K562 (cell line): ENCODE measurements at regions not wholly inside any gene's neighbourhood (a gene's known extent, or its start where the extent isn't known, plus 50 kb on each side); places are given as distances from the start of the nearest gene placed in this dataset.

Experiments used
- ATAC-seq: fragments of 200-7000 bp; cut with Tn5 transposase; 3 replicates; pipeline ENCODE4 v1.9.1; 2020; ENCODE audit warnings: moderate library complexity
- BruUV-seq: library from RNA; stranded (reverse); fragments of 400-500 nt; replicated peaks from 2 replicates; lab custom pipeline; 2021; lab: Mats Ljungman, UMichigan
- CTCF ChIA-PET: fragments of 300-600 bp; formaldehyde crosslinking; extraction: SDS; loops from one replicate; lab custom pipeline; 2021; ENCODE audit warnings: low intra/inter-chr PET ratio; lab: Yijun Ruan, JAX
- POLR2A ChIA-PET: fragments of 300-600, 350-650 bp; sonication (Branson Sonifier 250); formaldehyde crosslinking; extraction: SDS; loops from one replicate; lab custom pipeline; 2021; ENCODE audit warnings: antibody characterized with exemption, inconsistent platforms; lab: Yijun Ruan, JAX
- DNase-seq, 4 experiments: peaks; one replicate each; pipeline versions ENCODE4 v3.0.0 to v3.0.0-alpha.2; 2011 to 2018; ENCODE audit warnings: low spot score in 3 of 4, mixed read lengths in 3 of 4; ENCODE audit errors: extremely low read depth in 1 of 4
- FAIRE-seq: peaks from 2 replicates; lab custom pipeline; 2011; peaks lifted over from hg19 to GRCh38; lab: Jason Lieb, UNC
- H2AFZ ChIP-seq: 2 replicates; pipeline ENCODE4 v1.6.0; 2011; ENCODE audit warnings: low read depth, low read length, control low read depth, inconsistent platforms
- H3K27ac ChIP-seq: fragments of 200-600 bp; 3 replicates; pipeline ENCODE4 v1.8.0; 2011; ENCODE audit warnings: low read depth, mild to moderate bottlenecking, control low read depth, inconsistent platforms, low read length, moderate library complexity, mixed read lengths; ENCODE audit errors: extremely low read depth
- H3K27me3 ChIP-seq, 2 experiments: fragments of 300-600 bp in 1 of 2; 2 replicates in 1 of 2; 3 replicates in 1 of 2; pipeline versions ENCODE4 v1.6.0 to v1.8.0; 2011; ENCODE audit warnings: inconsistent platforms in 2 of 2, low read length in 2 of 2, mild to moderate bottlenecking in 1 of 2, mixed read lengths in 1 of 2, moderate library complexity in 1 of 2; ENCODE audit not compliant: control insufficient read depth in 2 of 2, insufficient read depth in 2 of 2
- H3K36me3 ChIP-seq: fragments of 300-600 bp; 3 replicates; pipeline ENCODE4 v1.8.0; 2011; ENCODE audit warnings: mild to moderate bottlenecking, low read length, inconsistent platforms; ENCODE audit not compliant: control insufficient read depth, insufficient read depth
- H3K4me1 ChIP-seq, 2 experiments: fragments of 200-600 bp in 1 of 2; replicated peaks in 1 of 2; 2 replicates in 1 of 2; 3 replicates in 1 of 2; pipeline versions ENCODE4 v1.5.1 to v1.8.0; 2011; ENCODE audit warnings: inconsistent platforms in 2 of 2, low read length in 2 of 2, mild to moderate bottlenecking in 1 of 2, mixed read lengths in 1 of 2, moderate library complexity in 1 of 2; ENCODE audit not compliant: control insufficient read depth in 2 of 2, insufficient read depth in 2 of 2
- H3K4me2 ChIP-seq: 2 replicates; pipeline ENCODE4 v1.6.1; 2011; ENCODE audit warnings: low read length, control low read depth, inconsistent platforms, mixed read lengths; ENCODE audit not compliant: insufficient read depth
- H3K4me3 ChIP-seq: fragments of 200-600 bp; sonication (generic), shearing (Covaris generic); 2 replicates; pipeline ENCODE4 v1.5.1; 2016; ENCODE audit warnings: control low read depth, inconsistent platforms
- H3K79me2 ChIP-seq: fragments of 200-600 bp; 3 replicates; pipeline ENCODE4 v1.8.0; 2011; ENCODE audit warnings: low read length, inconsistent platforms; ENCODE audit not compliant: control insufficient read depth, insufficient read depth
- H3K9ac ChIP-seq, 2 experiments: 2 replicates each; pipeline versions ENCODE4 v1.6.0 to v1.6.1; 2011; ENCODE audit warnings: low read depth in 2 of 2, low read length in 2 of 2, control low read depth in 1 of 2, inconsistent platforms in 1 of 2, mild to moderate bottlenecking in 1 of 2, mixed read lengths in 1 of 2; ENCODE audit not compliant: insufficient read depth in 1 of 2
- H3K9me1 ChIP-seq: one replicate; pipeline ENCODE4 v1.6.0; 2011; ENCODE audit warnings: inconsistent platforms, mild to moderate bottlenecking, low read length, moderate library complexity; ENCODE audit not compliant: control insufficient read depth, insufficient read depth
- H3K9me3 ChIP-seq: replicated peaks from 2 replicates; pipeline ENCODE4 v1.5.1; 2011; ENCODE audit warnings: low read depth, low read length, inconsistent platforms; ENCODE audit not compliant: control insufficient read depth, insufficient read depth
- H4K20me1 ChIP-seq: replicated peaks from 2 replicates; pipeline ENCODE4 v1.6.1; 2011; ENCODE audit warnings: low read length, inconsistent platforms, mixed read lengths; ENCODE audit not compliant: control insufficient read depth, insufficient read depth
- E2F6 ChIP-seq, 2 experiments: IDR thresholded peaks; 2 replicates each; pipeline ENCODE4 v1.6.1; 2011; ENCODE audit warnings: borderline replicate concordance in 1 of 2, control low read depth in 1 of 2, low read depth in 1 of 2, low read length in 1 of 2, mild to moderate bottlenecking in 1 of 2, mixed read lengths in 1 of 2, moderate library complexity in 1 of 2; ENCODE audit not compliant: insufficient read depth in 1 of 2, insufficient read length in 1 of 2, poor library complexity in 1 of 2, severe bottlenecking in 1 of 2; ENCODE audit errors: extremely low read depth in 1 of 2
- GTF2F1 ChIP-seq: IDR thresholded peaks from 2 replicates; pipeline ENCODE4 v1.6.1; 2011; ENCODE audit warnings: low read depth, low read length, improper control_type of control experiment
- HNRNPUL1 ChIP-seq: fragments of 200-400 bp; formaldehyde crosslinking; IDR thresholded peaks from 2 replicates; pipeline ENCODE4 v1.6.1; 2017; ENCODE audit warnings: low read length
- MGA ChIP-seq: fragments of 450-650 bp; IDR thresholded peaks from 2 replicates; pipeline ENCODE4 v1.6.1; 2016; ENCODE audit warnings: mild to moderate bottlenecking, moderate library complexity
- MYNN ChIP-seq, 2 experiments: sonication (generic); formaldehyde crosslinking in 1 of 2; IDR thresholded peaks; 2 replicates each; pipeline versions ENCODE4 v1.5.0 to v1.6.1; 2016 to 2020; ENCODE audit warnings: antibody characterized with exemption in 1 of 2, missing genetic modification reagents in 1 of 2
- PPARD ChIP-seq: fragments of 250-450 bp; sonication (Bioruptor Pico); IDR thresholded peaks from 2 replicates; pipeline ENCODE4 v1.8.0; 2022; ENCODE audit warnings: inconsistent platforms, mild to moderate bottlenecking, moderate library complexity
- SMARCE1 ChIP-seq: fragments of 450-650 bp; IDR thresholded peaks from 2 replicates; pipeline ENCODE4 v1.7.1; 2016; ENCODE audit warnings: mild to moderate bottlenecking
- WGBS: fragments of 100-300 bp; shearing (Covaris generic); methylation state at CpG from one replicate; pipeline ENCODE4 v1.1.6; 2016; ENCODE audit warnings: low coverage, mixed read lengths; ENCODE audit not compliant: insufficient coverage; ENCODE audit errors: missing lambda C conversion rate; 5-methylcytosine and 5-hydroxymethylcytosine counted together
- in situ Hi-C: fragments of 300-500 bp; cut with MboI; formaldehyde crosslinking; loops from 4 replicates; pipeline ENCODE4 v1.15.0; 2018; ENCODE audit warnings: inconsistent platforms, mixed read lengths
- intact Hi-C: fragments of 100-400 bp; cut with micrococcal nuclease; formaldehyde crosslinking; loops from 2 replicates; pipeline ENCODE4 v1.14.2; 2022

- no peak overlapping the region for H3K4me2 ChIP-seq
- under 1% methylated on average over 21 of the region's 21 CpGs for WGBS
- H3K36me3 ChIP-seq = no peaks in the 10 kb centered on the region
- no peak for FAIRE-seq
- ChIA-PET POLR2A (interaction anchor here (1.2 kb wide), 1 partner anchor 10 kb away, joined by 3 read pairs; no protein-coding TSS in a partner anchor), CTCF (no interaction called here)
- H4K20me1 ChIP-seq = peaks cover 15% of the 10 kb centered on the region
- H3K9ac ChIP-seq = no peak overlapping the region
- peaks cover 5 to 6% of the 10 kb centered on the region in 2 experiments; a peak in 3 of 5 replicates for H3K4me1 ChIP-seq
- BruUV-seq = no TSS peak
- H2AFZ ChIP-seq = no peak overlapping the region
- no peak overlapping the region for H3K4me3 ChIP-seq
- no peak for DNase-seq
- no peaks in the 10 kb centered on the region for H3K79me2 ChIP-seq
- in situ Hi-C loops = no loop called here
- intact Hi-C loops = no loop called here
- no peaks in the 10 kb centered on the region for H3K9me3 ChIP-seq
- ATAC-seq = no peak
- no peaks in the 10 kb centered on the region for H3K9me1 ChIP-seq
- H3K27ac ChIP-seq = no peak overlapping the region
- peaks cover 7 to 71% of the 10 kb centered on the region in 2 experiments; a peak in 4 of 5 replicates for H3K27me3 ChIP-seq
- TF ChIP-seq MGA (no peak), HNRNPUL1 (no peak), MYNN (IDR thresholded peaks at IDR 0.05) (no peak), MYNN (CRISPR knock-in tag; IDR thresholded peaks at IDR 0.05) (no peak), GTF2F1 (no peak), SMARCE1 (no peak), PPARD (CRISPR knock-in tag) (no peak), E2F6 (IDR thresholded peaks at IDR 0.05; ENCODE audit: borderline replicate concordance in 1 of 2, extremely low read depth in 1 of 2, insufficient read depth in 1 of 2, insufficient read length in 1 of 2, low read depth in 1 of 2, low read length in 1 of 2, poor library complexity in 1 of 2, severe bottlenecking in 1 of 2) (no peak)
These were observed 71.6 kb upstream of the FSTL4 start for GRCh38 chr5:133683646-133684596.
